H9 (cell line): ENCODE measurements at regions not wholly inside any gene's neighbourhood (a gene's known extent, or its start where the extent isn't known, plus 50 kb on each side); places are given as distances from the start of the nearest gene placed in this dataset.

Source experiments
- DNase-seq: peaks from one replicate; pipeline ENCODE4 v3.0.0-alpha.2; 2017
- H2AFZ ChIP-seq: one replicate; pipeline ENCODE4 v1.6.1; 2013; ENCODE audit warnings: mild to moderate bottlenecking, low read length, control low read depth, moderate library complexity
- H2AK5ac ChIP-seq: 2 replicates; pipeline ENCODE4 v1.6.1; 2013; ENCODE audit warnings: low read length, control low read depth, mixed read lengths; ENCODE audit not compliant: insufficient read length
- H2BK120ac ChIP-seq: one replicate; pipeline ENCODE4 v1.6.1; 2013; ENCODE audit warnings: low read depth, mild to moderate bottlenecking, low read length, control low read depth, inconsistent platforms; ENCODE audit not compliant: poor library complexity, severe bottlenecking
- H2BK12ac ChIP-seq: 2 replicates; pipeline ENCODE4 v1.6.1; 2013; ENCODE audit warnings: low read length, control low read depth, mixed read lengths, low read depth; ENCODE audit not compliant: insufficient read length
- H2BK15ac ChIP-seq: 2 replicates; pipeline ENCODE4 v1.6.1; 2013; ENCODE audit warnings: low read depth, low read length, control low read depth
- H2BK20ac ChIP-seq: one replicate; pipeline ENCODE4 v1.6.1; 2013; ENCODE audit warnings: low read depth, mild to moderate bottlenecking, low read length, control low read depth, inconsistent platforms; ENCODE audit not compliant: poor library complexity, severe bottlenecking
- H2BK5ac ChIP-seq: 2 replicates; pipeline ENCODE4 v1.6.1; 2013; ENCODE audit warnings: low read length, control low read depth, mixed read lengths; ENCODE audit not compliant: insufficient read length
- H3K14ac ChIP-seq: 2 replicates; pipeline ENCODE4 v1.6.1; 2013; ENCODE audit warnings: low read length, control low read depth; ENCODE audit not compliant: insufficient read depth
- H3K18ac ChIP-seq: 2 replicates; pipeline ENCODE4 v1.6.1; 2013; ENCODE audit warnings: low read depth, mild to moderate bottlenecking, mixed read lengths, low read length, control low read depth; ENCODE audit not compliant: insufficient read length
- H3K23ac ChIP-seq: 2 replicates; pipeline ENCODE4 v1.6.1; 2013; ENCODE audit warnings: low read length, control low read depth, mixed read lengths, low read depth; ENCODE audit not compliant: insufficient read length
- H3K23me2 ChIP-seq: 2 replicates; pipeline ENCODE4 v1.6.1; 2013; ENCODE audit warnings: low read depth, mild to moderate bottlenecking, mixed read lengths, low read length, control low read depth; ENCODE audit not compliant: insufficient read length, poor library complexity, severe bottlenecking
- H3K27ac ChIP-seq: 2 replicates; pipeline ENCODE4 v1.5.1; 2013; ENCODE audit warnings: low read length, control low read depth, mixed read lengths, low read depth; ENCODE audit not compliant: insufficient read length
- H3K27me3 ChIP-seq: 2 replicates; pipeline ENCODE4 v1.6.1; 2013; ENCODE audit warnings: low read length, control low read depth, inconsistent platforms; ENCODE audit not compliant: insufficient read depth
- H3K4ac ChIP-seq: 2 replicates; pipeline ENCODE4 v1.6.1; 2013; ENCODE audit warnings: low read depth, mild to moderate bottlenecking, control low read depth, inconsistent platforms, low read length, moderate library complexity
- H3K4me1 ChIP-seq: 2 replicates; pipeline ENCODE4 v1.6.1; 2013; ENCODE audit warnings: low read length, control low read depth, inconsistent platforms; ENCODE audit not compliant: insufficient read depth
- H3K4me2 ChIP-seq: 2 replicates; pipeline ENCODE4 v1.6.1; 2013; ENCODE audit warnings: low read length, control low read depth, mixed read lengths; ENCODE audit not compliant: insufficient read length, insufficient read depth
- H3K56ac ChIP-seq: 2 replicates; pipeline ENCODE4 v1.6.1; 2013; ENCODE audit warnings: low read depth, mild to moderate bottlenecking, mixed read lengths, low read length, control low read depth; ENCODE audit not compliant: insufficient read length
- H3K79me1 ChIP-seq: 2 replicates; pipeline ENCODE4 v1.6.1; 2013; ENCODE audit warnings: low read depth, mild to moderate bottlenecking, moderate library complexity, low read length, control low read depth, inconsistent platforms; ENCODE audit not compliant: insufficient read depth, poor library complexity, severe bottlenecking
- H3K79me2 ChIP-seq: 2 replicates; pipeline ENCODE4 v1.6.1; 2013; ENCODE audit warnings: low read length, control low read depth, inconsistent platforms; ENCODE audit not compliant: insufficient read depth
- H3K9ac ChIP-seq: 2 replicates; pipeline ENCODE4 v1.6.1; 2013; ENCODE audit warnings: low read length, control low read depth, mixed read lengths; ENCODE audit not compliant: insufficient read length; ENCODE audit errors: extremely low read depth
- H3K9me3 ChIP-seq: one replicate; pipeline ENCODE4 v1.6.1; 2013; ENCODE audit warnings: low read depth, low read length, inconsistent platforms; ENCODE audit not compliant: control insufficient read depth
- H3T11ph ChIP-seq: one replicate; pipeline ENCODE4 v1.6.1; 2013; ENCODE audit warnings: mild to moderate bottlenecking, low read length, control low read depth, inconsistent platforms
- H4K20me1 ChIP-seq: one replicate; pipeline ENCODE4 v1.6.1; 2013; ENCODE audit not compliant: control insufficient read depth, insufficient read length, insufficient read depth
- H4K5ac ChIP-seq: 2 replicates; pipeline ENCODE4 v1.6.1; 2013; ENCODE audit warnings: low read depth, mild to moderate bottlenecking, mixed read lengths, low read length, control low read depth; ENCODE audit not compliant: insufficient read length
- H4K8ac ChIP-seq: replicated peaks from 2 replicates; pipeline ENCODE4 v1.6.1; 2013; ENCODE audit warnings: low read length, control low read depth, mixed read lengths, low read depth; ENCODE audit not compliant: insufficient read length
- H4K91ac ChIP-seq: 2 replicates; pipeline ENCODE4 v1.6.1; 2013; ENCODE audit warnings: low read depth, mild to moderate bottlenecking, moderate library complexity, mixed read lengths, low read length, control low read depth; ENCODE audit not compliant: insufficient read length
- H3K27ac Mint-ChIP-seq, 3 experiments: 2 replicates in 2 of 3; 3 replicates in 1 of 3; pipeline ENCODE4 v1.8.0; 2020 to 2021; ENCODE audit warnings: mixed read lengths in 3 of 3, mild to moderate bottlenecking in 1 of 3, moderate library complexity in 1 of 3
- H3K27me3 Mint-ChIP-seq: 2 replicates; pipeline ENCODE4 v1.8.0; 2021; ENCODE audit warnings: low read depth, mild to moderate bottlenecking, moderate library complexity, mixed read lengths
- H3K36me3 Mint-ChIP-seq, 3 experiments: 2 replicates in 2 of 3; 3 replicates in 1 of 3; pipeline ENCODE4 v1.8.0; 2020 to 2021; ENCODE audit warnings: low read depth in 3 of 3, mixed read lengths in 3 of 3; ENCODE audit not compliant: insufficient read depth in 1 of 3
- H3K4me1 Mint-ChIP-seq, 2 experiments: 2 replicates each; pipeline ENCODE4 v1.8.0; 2020; ENCODE audit warnings: mixed read lengths in 2 of 2
- H3K4me3 Mint-ChIP-seq, 2 experiments: 2 replicates in 1 of 2; 3 replicates in 1 of 2; pipeline ENCODE4 v1.8.0; 2020 to 2021; ENCODE audit warnings: mild to moderate bottlenecking in 2 of 2, mixed read lengths in 2 of 2, moderate library complexity in 1 of 2
- H3K9me3 Mint-ChIP-seq, 2 experiments: 2 replicates in 1 of 2; 3 replicates in 1 of 2; pipeline ENCODE4 v1.8.0; 2020; ENCODE audit warnings: mild to moderate bottlenecking in 2 of 2, mixed read lengths in 2 of 2, moderate library complexity in 1 of 2
- WGBS: extraction: QIAGEN DNeasy Blood & Tissue Kit; methylation state at CpG from one replicate; pipeline ENCODE4 v1.1.7; 2013; ENCODE audit warnings: missing lambda C conversion rate, low lambda C conversion rate, mixed read lengths; ENCODE audit not compliant: insufficient read length; ENCODE audit errors: extremely low coverage; 5-methylcytosine and 5-hydroxymethylcytosine counted together
- TF ChIP-seq, protein P1 (sequence below): fragments of 200-600 bp; sonication (generic); conservative IDR thresholded peaks from 3 replicates; pipeline ENCODE4 v1.8.0; 2021; ENCODE audit warnings: antibody characterized with exemption, mild to moderate bottlenecking

DNA sequence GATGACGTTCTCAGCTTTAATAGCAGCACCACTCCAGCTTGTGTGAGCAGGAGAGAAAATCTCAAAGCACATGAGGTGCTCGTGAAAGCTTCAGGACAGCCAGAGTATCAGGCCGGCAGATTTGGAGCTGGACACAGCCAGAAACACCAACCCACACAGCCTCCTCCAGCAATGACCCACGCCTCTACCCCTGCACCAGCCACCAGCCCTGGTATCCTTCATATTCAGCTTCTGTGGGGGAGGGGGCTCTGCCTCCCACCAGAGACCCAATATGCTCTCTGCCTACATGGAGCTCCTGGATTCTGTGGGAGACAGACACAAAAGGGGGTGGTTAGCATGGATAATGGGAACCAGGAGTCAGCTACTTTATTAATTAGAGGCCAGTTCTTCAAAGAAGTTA, 133.6 kb upstream of the FMN2 start:
- no peak overlapping the region for H3T11ph ChIP-seq
- H3K27ac Mint-ChIP-seq = peak overlapping the region in 1 of 3 experiments; percentile 92; a peak in 1 of 7 replicates
- H3K23ac ChIP-seq = no peak overlapping the region
- H3K79me1 ChIP-seq = no peaks in the 10 kb centered on the region
- H3K27ac ChIP-seq = no peak overlapping the region
- H3K4me1 Mint-ChIP-seq = no peaks in the 10 kb centered on the region
- no peak overlapping the region for H4K8ac ChIP-seq
- TF ChIP-seq, protein P1, sequence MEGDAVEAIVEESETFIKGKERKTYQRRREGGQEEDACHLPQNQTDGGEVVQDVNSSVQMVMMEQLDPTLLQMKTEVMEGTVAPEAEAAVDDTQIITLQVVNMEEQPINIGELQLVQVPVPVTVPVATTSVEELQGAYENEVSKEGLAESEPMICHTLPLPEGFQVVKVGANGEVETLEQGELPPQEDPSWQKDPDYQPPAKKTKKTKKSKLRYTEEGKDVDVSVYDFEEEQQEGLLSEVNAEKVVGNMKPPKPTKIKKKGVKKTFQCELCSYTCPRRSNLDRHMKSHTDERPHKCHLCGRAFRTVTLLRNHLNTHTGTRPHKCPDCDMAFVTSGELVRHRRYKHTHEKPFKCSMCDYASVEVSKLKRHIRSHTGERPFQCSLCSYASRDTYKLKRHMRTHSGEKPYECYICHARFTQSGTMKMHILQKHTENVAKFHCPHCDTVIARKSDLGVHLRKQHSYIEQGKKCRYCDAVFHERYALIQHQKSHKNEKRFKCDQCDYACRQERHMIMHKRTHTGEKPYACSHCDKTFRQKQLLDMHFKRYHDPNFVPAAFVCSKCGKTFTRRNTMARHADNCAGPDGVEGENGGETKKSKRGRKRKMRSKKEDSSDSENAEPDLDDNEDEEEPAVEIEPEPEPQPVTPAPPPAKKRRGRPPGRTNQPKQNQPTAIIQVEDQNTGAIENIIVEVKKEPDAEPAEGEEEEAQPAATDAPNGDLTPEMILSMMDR = no peak
- no peaks in the 10 kb centered on the region for H3K9me3 Mint-ChIP-seq
- no peak overlapping the region for H2BK15ac ChIP-seq
- no peak overlapping the region for H2BK5ac ChIP-seq
- H3K18ac ChIP-seq = no peak overlapping the region
- no peaks in the 10 kb centered on the region for H3K36me3 Mint-ChIP-seq
- no peak overlapping the region for H4K5ac ChIP-seq
- WGBS = no CpG with 5 or more reads among the region's 4 CpGs
- H3K23me2 ChIP-seq = no peaks in the 10 kb centered on the region
- H2AK5ac ChIP-seq = no peak overlapping the region
- no peak overlapping the region for H2BK120ac ChIP-seq
- H3K27me3 ChIP-seq = no peaks in the 10 kb centered on the region
- no peaks in the 10 kb centered on the region for H3K9me3 ChIP-seq
- H3K9ac ChIP-seq = no peak overlapping the region
- no peak overlapping the region for H2BK20ac ChIP-seq
- H3K4ac ChIP-seq = no peak overlapping the region
- H3K79me2 ChIP-seq = no peaks in the 10 kb centered on the region
- H2AFZ ChIP-seq = no peak overlapping the region
- H3K27me3 Mint-ChIP-seq = peaks cover 4% of the 10 kb centered on the region
- H3K4me1 ChIP-seq = no peaks in the 10 kb centered on the region
- no peak overlapping the region for H3K4me3 Mint-ChIP-seq
- no peak overlapping the region for H3K14ac ChIP-seq
- H2BK12ac ChIP-seq = no peak overlapping the region
- H3K4me2 ChIP-seq = no peak overlapping the region
- H4K20me1 ChIP-seq = no peaks in the 10 kb centered on the region
- H3K56ac ChIP-seq = no peak overlapping the region
- DNase-seq = no peak
- no peak overlapping the region for H4K91ac ChIP-seq
